Activated T-helper 2 cell treated with anti-CD3 and anti-CD28 coated beads, Interferon-gamma antibody, Interleukin-2, Interleukin-4, amounts not matched to agents 10 μg/mL and 5 μg/mL and 100 μg/mL, durations not matched to agents 14 hours and 24 hours and 36 hours (primary cell): ENCODE measurements at regions not wholly inside any gene's neighbourhood (a gene's known extent, or its start where the extent isn't known, plus 50 kb on each side); places are given as distances from the start of the nearest gene placed in this dataset.

ENCODE experiments used
- DNase-seq: peaks from one replicate; pipeline ENCODE4 v3.0.0; 2021; ENCODE audit warnings: low spot score
- H3K27ac Mint-ChIP-seq: one replicate; pipeline ENCODE4 v1.8.0; 2021; ENCODE audit warnings: mixed read lengths
- H3K27me3 Mint-ChIP-seq: one replicate; pipeline ENCODE4 v1.8.0; 2021; ENCODE audit warnings: low read depth, mixed read lengths
- H3K36me3 Mint-ChIP-seq: one replicate; pipeline ENCODE4 v1.8.0; 2021; ENCODE audit warnings: low read depth, mixed read lengths
- H3K4me1 Mint-ChIP-seq: one replicate; pipeline ENCODE4 v1.8.0; 2021; ENCODE audit warnings: low read depth, mixed read lengths
- H3K4me3 Mint-ChIP-seq: one replicate; pipeline ENCODE4 v1.8.0; 2021; ENCODE audit warnings: low read depth, mild to moderate bottlenecking, moderate library complexity, mixed read lengths
- H3K9me3 Mint-ChIP-seq: one replicate; pipeline ENCODE4 v1.8.0; 2021; ENCODE audit warnings: mixed read lengths
- intact Hi-C: fragments of 100-400 bp; cut with micrococcal nuclease; formaldehyde crosslinking; loops from one replicate; pipeline ENCODE4 v1.15.1; 2023

- no peaks in the 10 kb centered on the region for H3K27me3 Mint-ChIP-seq
- intact Hi-C loops, result no loop called here
- H3K9me3 Mint-ChIP-seq, result peaks cover 41% of the 10 kb centered on the region
- H3K4me3 Mint-ChIP-seq, result no peak overlapping the region
- DNase-seq, result no peak
- no peak overlapping the region for H3K27ac Mint-ChIP-seq
- H3K4me1 Mint-ChIP-seq, result no peaks in the 10 kb centered on the region
- no peaks in the 10 kb centered on the region for H3K36me3 Mint-ChIP-seq
Observed at GRCh38 chr4:33537527-33537926, 2706.8 kb downstream of the ARAP2 start.

- intact Hi-C loops, result no loop called here
- no peak overlapping the region for H3K27ac Mint-ChIP-seq
- H3K36me3 Mint-ChIP-seq, result no peaks in the 10 kb centered on the region
- H3K9me3 Mint-ChIP-seq, result peaks cover 41% of the 10 kb centered on the region
- no peak for DNase-seq
- H3K27me3 Mint-ChIP-seq, result no peaks in the 10 kb centered on the region
- H3K4me3 Mint-ChIP-seq, result no peak overlapping the region
- H3K4me1 Mint-ChIP-seq, result no peaks in the 10 kb centered on the region
Observed at GRCh38 chr4:33543941-33544450, 2700.3 kb downstream of the ARAP2 start.

DNA sequence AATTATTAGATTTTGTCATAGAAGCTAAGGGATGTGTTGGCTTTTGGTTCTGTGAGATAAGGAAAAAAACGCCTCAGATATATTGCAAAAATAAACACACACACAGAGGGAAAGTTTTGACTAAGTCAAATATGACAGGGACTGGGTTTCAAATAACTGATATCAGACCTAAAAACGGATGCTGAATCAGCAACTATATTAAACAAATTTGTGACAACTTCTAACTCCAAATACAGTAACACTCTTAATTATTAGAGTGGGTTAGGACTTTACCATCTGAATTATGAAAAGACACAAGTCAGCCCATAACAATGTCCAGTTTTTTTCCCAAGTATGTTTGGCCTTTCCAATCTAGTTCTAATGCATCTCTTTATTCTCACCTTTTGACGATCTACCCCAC, 2693.1 kb downstream of the ARAP2 start:
- Mint-ChIP-seq H3K4me3 (no peak overlapping the region), H3K36me3 (no peaks in the 10 kb centered on the region), H3K4me1 (no peaks in the 10 kb centered on the region), H3K9me3 (peaks cover 47% of the 10 kb centered on the region), H3K27ac (no peak overlapping the region), H3K27me3 (no peaks in the 10 kb centered on the region)
- intact Hi-C loops, result no loop called here
- no peak for DNase-seq

DNA sequence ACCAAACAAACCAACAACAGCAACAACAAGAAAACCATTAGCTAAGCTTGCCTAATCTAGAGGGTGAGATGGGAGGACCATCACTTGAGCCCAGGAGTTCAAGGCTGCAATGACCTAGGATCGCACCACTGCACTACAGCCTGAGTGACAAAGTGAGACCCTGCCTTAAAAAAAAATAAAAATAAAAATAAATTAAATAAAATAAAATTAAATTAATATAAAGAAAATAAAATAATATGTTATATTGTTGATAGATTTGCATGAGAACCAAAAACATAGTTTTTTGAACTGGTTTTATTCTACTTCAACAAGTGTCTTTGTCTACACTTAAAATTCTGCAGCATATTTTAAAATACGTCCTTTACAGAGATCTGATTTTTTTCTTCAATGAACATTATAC, 2683.1 kb downstream of the ARAP2 start:
- Mint-ChIP-seq H3K9me3 (peaks cover 13% of the 10 kb centered on the region), H3K36me3 (no peaks in the 10 kb centered on the region), H3K4me1 (no peaks in the 10 kb centered on the region), H3K27me3 (no peaks in the 10 kb centered on the region), H3K27ac (no peak overlapping the region), H3K4me3 (no peak overlapping the region)
- DNase-seq, result no peak
- intact Hi-C loops, result no loop called here

DNA sequence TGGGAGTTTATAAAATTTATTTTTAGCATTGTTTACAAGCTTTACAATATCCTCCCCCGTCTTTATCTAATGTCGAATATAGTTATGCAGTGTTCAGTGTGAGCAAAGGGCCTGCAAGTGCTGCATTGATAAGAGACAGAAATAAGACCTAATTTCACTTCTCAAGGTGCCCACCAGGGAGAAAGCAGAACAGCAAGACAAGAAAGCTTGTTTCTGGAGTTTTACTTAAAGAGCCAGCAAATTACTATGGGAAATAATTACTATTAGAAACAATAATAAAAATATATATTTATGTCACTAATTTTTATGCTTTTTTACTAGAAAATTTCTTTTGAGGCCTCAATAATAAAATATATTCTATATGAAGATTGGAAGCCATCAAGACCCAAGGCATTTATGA, 2677.7 kb downstream of the ARAP2 start:
- Mint-ChIP-seq H3K9me3 (peaks cover 12% of the 10 kb centered on the region), H3K27me3 (no peaks in the 10 kb centered on the region), H3K36me3 (no peaks in the 10 kb centered on the region), H3K4me3 (no peak overlapping the region), H3K27ac (no peak overlapping the region), H3K4me1 (no peaks in the 10 kb centered on the region)
- no peak for DNase-seq
- intact Hi-C loops, result no loop called here

- no peak for DNase-seq
- Mint-ChIP-seq H3K4me1 (no peaks in the 10 kb centered on the region), H3K27ac (no peak overlapping the region), H3K27me3 (no peaks in the 10 kb centered on the region), H3K9me3 (peaks cover 54% of the 10 kb centered on the region), H3K36me3 (no peaks in the 10 kb centered on the region), H3K4me3 (no peak overlapping the region)
- intact Hi-C loops, result no loop called here
Observed at GRCh38 chr4:33577791-33578190, 2666.5 kb downstream of the ARAP2 start.

DNA sequence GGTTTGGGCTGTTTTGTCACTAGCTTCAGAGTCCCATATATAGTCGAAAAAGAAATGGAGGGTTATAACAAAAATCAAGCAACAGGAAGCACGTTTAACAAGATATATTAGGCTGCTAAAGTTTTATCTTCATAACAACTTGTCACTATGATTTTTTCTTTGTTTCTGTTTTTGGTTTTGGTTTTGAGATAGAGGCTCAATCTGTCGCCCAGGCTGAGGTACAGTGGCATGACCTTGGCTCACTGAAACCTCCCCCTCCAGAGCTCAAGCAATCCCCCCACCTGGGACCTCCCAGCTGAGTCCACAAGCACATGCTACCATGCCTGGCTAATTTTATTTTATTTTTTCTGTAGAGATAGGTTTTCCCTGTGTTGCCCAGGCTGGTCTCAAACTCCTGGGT, 2664.4 kb downstream of the ARAP2 start:
- DNase-seq, result no peak
- Mint-ChIP-seq H3K27me3 (no peaks in the 10 kb centered on the region), H3K4me1 (no peaks in the 10 kb centered on the region), H3K9me3 (peaks cover 50% of the 10 kb centered on the region), H3K4me3 (no peak overlapping the region), H3K36me3 (no peaks in the 10 kb centered on the region), H3K27ac (no peak overlapping the region)
- intact Hi-C loops, result no loop called here

DNA sequence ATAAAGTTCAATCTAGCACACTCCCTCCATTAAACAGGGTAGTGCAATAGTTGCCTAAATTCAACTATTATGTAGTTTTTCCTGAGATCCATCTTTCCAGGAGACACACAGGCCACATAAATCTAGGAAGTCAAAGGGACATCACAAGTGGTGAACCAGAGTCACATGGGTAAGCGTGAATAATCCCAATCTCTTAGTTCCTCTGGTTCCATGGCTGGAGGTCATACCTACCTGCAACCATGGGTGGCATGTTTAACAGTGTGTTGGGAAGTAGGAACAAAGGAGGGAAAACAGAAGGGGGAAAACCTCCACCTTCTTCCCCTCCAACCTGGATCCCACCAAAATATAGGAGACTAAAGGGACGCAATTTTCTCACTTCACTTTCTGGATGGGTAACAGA, 2651.6 kb downstream of the ARAP2 start:
- Mint-ChIP-seq H3K27me3 (no peaks in the 10 kb centered on the region), H3K36me3 (no peaks in the 10 kb centered on the region), H3K9me3 (peaks cover 49% of the 10 kb centered on the region)

DNA sequence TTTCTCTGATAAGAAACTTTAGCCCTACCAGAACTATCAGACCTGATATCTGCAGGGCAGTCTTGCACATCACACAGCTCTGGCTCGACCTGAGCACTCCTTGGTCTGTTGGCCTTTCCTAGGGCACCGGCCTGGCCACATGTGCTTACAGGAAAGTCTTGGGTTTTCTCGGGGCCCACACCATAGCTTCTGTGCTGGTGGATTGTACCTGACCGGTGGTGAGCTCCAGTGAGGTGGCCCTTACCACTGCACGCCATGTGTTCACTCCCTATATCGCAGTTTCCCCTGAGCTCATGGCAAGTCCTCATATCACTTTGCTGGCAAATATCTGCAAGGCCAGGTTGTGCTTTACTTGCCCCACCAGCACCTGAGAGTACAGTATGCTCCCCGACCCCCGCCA, 2637.4 kb downstream of the ARAP2 start:
- Mint-ChIP-seq H3K4me1 (no peaks in the 10 kb centered on the region), H3K27me3 (no peaks in the 10 kb centered on the region), H3K36me3 (no peaks in the 10 kb centered on the region), H3K4me3 (no peak overlapping the region), H3K27ac (no peak overlapping the region), H3K9me3 (peaks cover 53% of the 10 kb centered on the region)
- no peak for DNase-seq
- intact Hi-C loops, result no loop called here

More for the DNA sequence above, 2651.6 kb downstream of the ARAP2 start:
- Mint-ChIP-seq H3K4me3 (no peak overlapping the region), H3K4me1 (no peaks in the 10 kb centered on the region), H3K27ac (no peak overlapping the region)
- intact Hi-C loops, result no loop called here
- DNase-seq, result no peak

DNA sequence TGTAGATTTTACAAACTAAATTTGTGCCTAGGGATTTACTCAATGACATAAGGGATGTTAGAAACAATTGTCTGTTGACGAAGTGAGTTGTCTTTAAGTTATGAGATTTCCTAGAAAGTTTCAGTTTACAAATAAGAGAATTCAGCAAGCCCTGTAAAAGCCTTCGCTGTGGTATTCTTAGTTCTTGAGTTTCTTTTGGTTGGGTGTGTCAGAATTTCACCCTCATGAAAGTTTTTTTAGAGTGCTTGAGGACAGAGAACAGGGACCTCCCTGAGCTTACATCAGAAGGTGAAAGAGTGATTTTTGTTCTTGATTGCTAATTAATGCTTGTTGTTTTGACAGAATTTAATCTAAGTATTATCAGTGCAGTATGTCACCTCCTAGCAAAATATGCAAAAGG, 2628.2 kb downstream of the ARAP2 start:
- Mint-ChIP-seq H3K4me3 (no peak overlapping the region), H3K27me3 (no peaks in the 10 kb centered on the region), H3K4me1 (no peaks in the 10 kb centered on the region), H3K36me3 (no peaks in the 10 kb centered on the region), H3K27ac (no peak overlapping the region), H3K9me3 (peaks cover 31% of the 10 kb centered on the region)
- intact Hi-C loops, result no loop called here
- no peak for DNase-seq

- intact Hi-C loops, result no loop called here
- DNase-seq, result no peak
- Mint-ChIP-seq H3K4me3 (no peak overlapping the region), H3K4me1 (no peaks in the 10 kb centered on the region), H3K27ac (no peak overlapping the region), H3K27me3 (no peaks in the 10 kb centered on the region), H3K9me3 (peaks cover 48% of the 10 kb centered on the region), H3K36me3 (no peaks in the 10 kb centered on the region)
Observed at GRCh38 chr4:33625748-33626147, 2618.6 kb downstream of the ARAP2 start.

- no peak overlapping the region for H3K4me3 Mint-ChIP-seq
- no peak overlapping the region for H3K27ac Mint-ChIP-seq
- intact Hi-C loops, result no loop called here
- H3K9me3 Mint-ChIP-seq, result peaks cover 46% of the 10 kb centered on the region
- H3K36me3 Mint-ChIP-seq, result no peaks in the 10 kb centered on the region
- H3K27me3 Mint-ChIP-seq, result no peaks in the 10 kb centered on the region
- no peaks in the 10 kb centered on the region for H3K4me1 Mint-ChIP-seq
- no peak for DNase-seq
Observed at GRCh38 chr4:33626221-33626620, 2618.1 kb downstream of the ARAP2 start.

- Mint-ChIP-seq H3K9me3 (peaks cover 50% of the 10 kb centered on the region), H3K27ac (no peak overlapping the region), H3K4me1 (no peaks in the 10 kb centered on the region), H3K36me3 (no peaks in the 10 kb centered on the region), H3K4me3 (no peak overlapping the region), H3K27me3 (no peaks in the 10 kb centered on the region)
- intact Hi-C loops, result no loop called here
- DNase-seq, result no peak
Observed at GRCh38 chr4:33628296-33628695, 2616.0 kb downstream of the ARAP2 start.

- DNase-seq, result no peak
- H3K27ac Mint-ChIP-seq, result no peak overlapping the region
Observed at GRCh38 chr4:33649015-33649414, 2595.3 kb downstream of the ARAP2 start.

More at GRCh38 chr4:33649015-33649414, 2595.3 kb downstream of the ARAP2 start:
- intact Hi-C loops, result no loop called here
- no peaks in the 10 kb centered on the region for H3K27me3 Mint-ChIP-seq
- no peaks in the 10 kb centered on the region for H3K36me3 Mint-ChIP-seq
- H3K9me3 Mint-ChIP-seq, result peaks cover 48% of the 10 kb centered on the region
- H3K4me1 Mint-ChIP-seq, result no peaks in the 10 kb centered on the region
- H3K4me3 Mint-ChIP-seq, result no peak overlapping the region
